Smooth muscle cell (in vitro differentiated cells): ENCODE measurements at regions not wholly inside any gene's neighbourhood (a gene's known extent, or its start where the extent isn't known, plus 50 kb on each side); places are given as distances from the start of the nearest gene placed in this dataset.

Experiments used
- DNase-seq: peaks from one replicate; lab custom pipeline; 2025; ENCODE audit not compliant: unreplicated experiment; lab: John Stamatoyannopoulos, UW
- H2AFZ ChIP-seq: fragments of 200-600 bp; sonication (generic); 2 replicates; pipeline ENCODE4 v1.6.0; 2016; ENCODE audit warnings: antibody characterized with exemption, low read depth, mild to moderate bottlenecking
- H3F3A ChIP-seq: fragments of 200-600 bp; sonication (generic); 2 replicates; pipeline ENCODE4 v1.6.0; 2017; ENCODE audit warnings: antibody characterized with exemption, low read depth
- H3K27ac ChIP-seq: fragments of 200-600 bp; sonication (generic); 2 replicates; pipeline ENCODE4 v1.5.1; 2016; ENCODE audit warnings: low read depth, mild to moderate bottlenecking
- H3K27me3 ChIP-seq: fragments of 200-600 bp; sonication (generic); 2 replicates; pipeline ENCODE4 v1.6.1; 2016; ENCODE audit warnings: low read depth, mild to moderate bottlenecking
- H3K36me3 ChIP-seq: fragments of 200-600 bp; sonication (generic); 2 replicates; pipeline ENCODE4 v1.5.1; 2016; ENCODE audit warnings: low read depth
- H3K4me1 ChIP-seq: fragments of 200-600 bp; sonication (generic); 2 replicates; pipeline ENCODE4 v1.5.1; 2016; ENCODE audit warnings: low read depth
- H3K4me2 ChIP-seq: fragments of 200-600 bp; sonication (generic); 2 replicates; pipeline ENCODE4 v1.6.0; 2016; ENCODE audit warnings: mild to moderate bottlenecking
- H3K4me3 ChIP-seq: fragments of 200-600 bp; sonication (generic); 2 replicates; pipeline ENCODE4 v1.5.1; 2016; ENCODE audit warnings: mild to moderate bottlenecking
- H3K79me2 ChIP-seq: fragments of 200-600 bp; sonication (generic); 2 replicates; pipeline ENCODE4 v1.6.0; 2016; ENCODE audit warnings: low read depth, mild to moderate bottlenecking
- H3K9ac ChIP-seq: fragments of 200-600 bp; sonication (generic); 2 replicates; pipeline ENCODE4 v1.6.0; 2016; ENCODE audit warnings: low read depth
- H3K9me3 ChIP-seq: fragments of 200-600 bp; sonication (generic); replicated peaks from 2 replicates; pipeline ENCODE4 v1.5.1; 2016; ENCODE audit warnings: low read depth
- H4K20me1 ChIP-seq: fragments of 200-600 bp; sonication (generic); 2 replicates; pipeline ENCODE4 v1.6.0; 2016; ENCODE audit warnings: low read depth
- WGBS: methylation state at CpG from one replicate; pipeline ENCODE4 v1.1.7; 2016; ENCODE audit warnings: low lambda C conversion rate; 5-methylcytosine and 5-hydroxymethylcytosine counted together
- TF ChIP-seq, protein P1 (sequence below): fragments of 200-600 bp; sonication (generic); IDR thresholded peaks from 2 replicates; pipeline ENCODE4 v1.5.1; 2017; ENCODE audit warnings: borderline replicate concordance, mild to moderate bottlenecking, antibody characterized with exemption; ENCODE audit not compliant: insufficient read depth, poor library complexity, severe bottlenecking

DNA sequence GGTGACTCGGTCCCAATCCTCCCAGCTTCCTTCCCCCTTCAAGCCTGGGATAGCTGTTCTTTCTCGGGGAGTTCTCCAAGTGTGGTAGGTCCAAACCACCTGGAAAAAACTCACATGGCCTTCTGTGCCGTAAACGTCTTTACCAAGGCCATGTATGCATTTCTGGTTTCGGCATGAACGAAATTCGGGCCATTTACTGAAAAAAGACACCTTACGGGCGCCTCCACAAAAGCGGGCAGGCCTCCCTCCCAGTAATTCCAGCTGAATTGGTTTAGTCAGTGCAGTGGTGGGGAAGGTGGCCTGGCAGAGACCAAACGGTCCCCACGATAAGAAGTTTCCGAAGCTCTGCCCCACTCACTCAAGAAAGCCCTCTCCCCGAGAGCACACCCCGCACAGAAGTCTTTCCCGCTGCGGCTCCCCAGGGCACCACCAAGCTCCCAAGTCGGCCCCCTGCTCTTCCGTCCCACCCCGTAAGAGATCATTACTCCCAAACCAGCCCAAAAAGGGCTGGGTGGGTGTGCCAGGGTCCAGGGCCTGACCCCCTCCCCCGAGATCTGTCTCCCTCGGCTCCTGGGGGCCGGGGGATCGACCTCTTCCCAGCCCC is 86.3 kb upstream of the MELK start:
- no peaks in the 10 kb centered on the region for H3K9me3 ChIP-seq
- H2AFZ ChIP-seq: peak overlapping the region; percentile 56
- peak overlapping the region; percentile 66 for H3K27ac ChIP-seq
- DNase-seq: no peak
- H3K4me3 ChIP-seq: peak overlapping the region; percentile 99
- H3K79me2 ChIP-seq: peaks cover 53% of the 10 kb centered on the region
- peaks cover 51% of the 10 kb centered on the region for H4K20me1 ChIP-seq
- TF ChIP-seq, protein P1, sequence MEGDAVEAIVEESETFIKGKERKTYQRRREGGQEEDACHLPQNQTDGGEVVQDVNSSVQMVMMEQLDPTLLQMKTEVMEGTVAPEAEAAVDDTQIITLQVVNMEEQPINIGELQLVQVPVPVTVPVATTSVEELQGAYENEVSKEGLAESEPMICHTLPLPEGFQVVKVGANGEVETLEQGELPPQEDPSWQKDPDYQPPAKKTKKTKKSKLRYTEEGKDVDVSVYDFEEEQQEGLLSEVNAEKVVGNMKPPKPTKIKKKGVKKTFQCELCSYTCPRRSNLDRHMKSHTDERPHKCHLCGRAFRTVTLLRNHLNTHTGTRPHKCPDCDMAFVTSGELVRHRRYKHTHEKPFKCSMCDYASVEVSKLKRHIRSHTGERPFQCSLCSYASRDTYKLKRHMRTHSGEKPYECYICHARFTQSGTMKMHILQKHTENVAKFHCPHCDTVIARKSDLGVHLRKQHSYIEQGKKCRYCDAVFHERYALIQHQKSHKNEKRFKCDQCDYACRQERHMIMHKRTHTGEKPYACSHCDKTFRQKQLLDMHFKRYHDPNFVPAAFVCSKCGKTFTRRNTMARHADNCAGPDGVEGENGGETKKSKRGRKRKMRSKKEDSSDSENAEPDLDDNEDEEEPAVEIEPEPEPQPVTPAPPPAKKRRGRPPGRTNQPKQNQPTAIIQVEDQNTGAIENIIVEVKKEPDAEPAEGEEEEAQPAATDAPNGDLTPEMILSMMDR: no peak
- 3% methylated on average over 23 of the region's 24 CpGs for WGBS
- peaks cover 8% of the 10 kb centered on the region for H3F3A ChIP-seq
- peaks cover 29% of the 10 kb centered on the region for H3K4me1 ChIP-seq
- no peaks in the 10 kb centered on the region for H3K36me3 ChIP-seq
- H3K9ac ChIP-seq: peak overlapping the region; percentile 83
- H3K27me3 ChIP-seq: no peaks in the 10 kb centered on the region
- peak overlapping the region; percentile 94 for H3K4me2 ChIP-seq

DNA sequence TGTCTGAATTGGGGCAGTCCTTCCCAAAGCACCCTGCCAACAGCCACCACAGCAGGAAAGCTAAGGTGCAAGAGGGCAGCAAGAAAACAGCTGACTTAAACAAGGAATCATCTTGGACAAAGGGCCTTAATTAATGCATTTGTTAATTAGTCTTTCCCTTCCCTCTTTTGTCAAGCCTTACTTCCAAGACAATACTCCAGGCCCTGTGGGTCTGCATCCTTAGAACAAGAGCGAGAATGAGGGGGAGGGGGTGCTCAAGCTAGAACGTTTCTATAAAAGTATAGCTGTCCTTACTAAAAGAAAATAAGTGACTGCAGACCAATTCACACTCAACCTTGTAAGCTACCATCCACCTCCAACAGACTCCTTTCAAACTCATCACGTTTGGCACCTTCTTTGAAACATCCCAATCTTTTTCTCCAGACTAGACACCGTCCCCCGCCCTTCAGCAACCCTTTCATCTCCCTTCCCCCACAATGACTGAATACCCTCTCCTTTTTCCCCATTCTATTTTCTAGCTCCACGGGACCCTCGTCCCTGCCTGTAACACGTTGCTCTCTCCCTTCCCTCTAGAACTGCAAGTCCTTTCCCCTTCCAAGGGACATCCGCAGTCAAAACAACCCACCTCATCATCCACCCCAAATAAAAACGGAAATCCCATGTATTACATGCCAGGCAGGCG is 85.7 kb upstream of the RNF38 start:
- peak overlapping the region; percentile 83 for H3K9ac ChIP-seq

DNA sequence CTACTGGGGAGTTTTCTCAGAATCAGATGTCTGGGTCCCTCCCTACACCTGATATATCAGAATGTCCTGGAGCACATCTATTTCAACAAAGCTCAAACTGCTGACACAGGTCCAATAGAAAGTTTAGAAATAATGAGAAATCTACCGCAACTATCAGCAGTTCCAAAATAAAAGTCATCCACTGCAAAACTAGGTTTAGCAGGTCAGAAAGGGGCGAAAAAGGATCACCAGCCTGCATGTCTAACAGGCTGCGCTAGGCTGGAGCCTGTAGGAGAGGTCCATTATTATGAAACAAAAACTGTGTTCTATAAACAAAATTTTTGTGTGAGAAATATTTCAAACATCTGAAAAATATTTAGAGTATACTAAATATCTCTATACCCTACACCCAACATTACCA is 84.1 kb upstream of the RNF38 start:
- Histone ChIP-seq H3K4me2 (no peak overlapping the region), H4K20me1 (peaks cover 74% of the 10 kb centered on the region), H3K27me3 (no peaks in the 10 kb centered on the region), H2AFZ (no peak overlapping the region), H3F3A (peaks cover 8% of the 10 kb centered on the region), H3K9me3 (no peaks in the 10 kb centered on the region), H3K27ac (no peak overlapping the region), H3K79me2 (peaks cover 75% of the 10 kb centered on the region), H3K36me3 (no peaks in the 10 kb centered on the region), H3K9ac (no peak overlapping the region), H3K4me3 (no peak overlapping the region), H3K4me1 (peaks cover 28% of the 10 kb centered on the region)
- TF ChIP-seq, protein P1: no peak
- WGBS: 97% methylated on average over 3 of the region's 3 CpGs
- no peak for DNase-seq

More for the DNA sequence above, 85.7 kb upstream of the RNF38 start:
- Histone ChIP-seq H3K4me3 (peak overlapping the region; percentile 99), H4K20me1 (peaks cover 57% of the 10 kb centered on the region), H3K36me3 (no peaks in the 10 kb centered on the region), H3K27ac (peak overlapping the region; percentile 66), H3K4me2 (peak overlapping the region; percentile 94), H3F3A (peaks cover 8% of the 10 kb centered on the region), H3K9me3 (no peaks in the 10 kb centered on the region), H3K4me1 (peaks cover 29% of the 10 kb centered on the region), H2AFZ (peak overlapping the region; percentile 56), H3K27me3 (no peaks in the 10 kb centered on the region), H3K79me2 (peaks cover 59% of the 10 kb centered on the region)
- 6% methylated on average over 10 of the region's 11 CpGs for WGBS
- TF ChIP-seq, protein P1: no peak
- DNase-seq: no peak
